ENCODE measurements at regions not wholly inside any gene's neighbourhood (a gene's known extent, or its start where the extent isn't known, plus 50 kb on each side); places are given as distances from the start of the nearest gene placed in this dataset.

GRCh38 chr18:39648616-39649015, 2083.0 kb upstream of the CELF4 start:
- Histone ChIP-seq H3K27me3 (ENCODE audit: control insufficient read depth in 4 of 4, insufficient read depth in 4 of 4, low read length in 3 of 4) (no peaks in the 10 kb centered on the region), H3K4me3 (ENCODE audit: low read depth in 1 of 3, low read length in 3 of 3) (no peak overlapping the region), H3K36me3 (ENCODE audit: control insufficient read depth in 4 of 4, insufficient read depth in 3 of 4, low read depth in 1 of 4, low read length in 3 of 4) (no peaks in the 10 kb centered on the region), H3K9me3 (ENCODE audit: control insufficient read depth in 4 of 4, low read length in 3 of 4) (no peaks in the 10 kb centered on the region), H3K27ac (ENCODE audit: low read depth in 1 of 2, low read length in 2 of 2) (no peak overlapping the region), H3K4me1 (ENCODE audit: control insufficient read depth in 4 of 4, insufficient read depth in 4 of 4, low read length in 3 of 4) (no peaks in the 10 kb centered on the region), H3K9ac (ENCODE audit: low read depth in 1 of 2, low read length in 2 of 2) (no peak overlapping the region)
- DNase-seq (ENCODE audit: low spot score): no peak
- 85% methylated on average over 1 of the region's 1 CpG for WGBS
- no peak for TF ChIP-seq SP1 (IDR thresholded peaks at IDR 0.05)
- TF ChIP-seq NR2F2 (IDR thresholded peaks at IDR 0.05): no peak
- TF ChIP-seq ATF3 (IDR thresholded peaks at IDR 0.05): no peak
- TF ChIP-seq EGR1 (IDR thresholded peaks at IDR 0.05; ENCODE audit: low read depth in 2 of 2): no peak
- no peak for TF ChIP-seq RAD21 (IDR thresholded peaks at IDR 0.05)
- no peak for TF ChIP-seq GABPA (IDR thresholded peaks at IDR 0.05 in 1 of 2, conservative IDR thresholded peaks at IDR 0.05 in 1 of 2)
- TF ChIP-seq, protein P1, sequence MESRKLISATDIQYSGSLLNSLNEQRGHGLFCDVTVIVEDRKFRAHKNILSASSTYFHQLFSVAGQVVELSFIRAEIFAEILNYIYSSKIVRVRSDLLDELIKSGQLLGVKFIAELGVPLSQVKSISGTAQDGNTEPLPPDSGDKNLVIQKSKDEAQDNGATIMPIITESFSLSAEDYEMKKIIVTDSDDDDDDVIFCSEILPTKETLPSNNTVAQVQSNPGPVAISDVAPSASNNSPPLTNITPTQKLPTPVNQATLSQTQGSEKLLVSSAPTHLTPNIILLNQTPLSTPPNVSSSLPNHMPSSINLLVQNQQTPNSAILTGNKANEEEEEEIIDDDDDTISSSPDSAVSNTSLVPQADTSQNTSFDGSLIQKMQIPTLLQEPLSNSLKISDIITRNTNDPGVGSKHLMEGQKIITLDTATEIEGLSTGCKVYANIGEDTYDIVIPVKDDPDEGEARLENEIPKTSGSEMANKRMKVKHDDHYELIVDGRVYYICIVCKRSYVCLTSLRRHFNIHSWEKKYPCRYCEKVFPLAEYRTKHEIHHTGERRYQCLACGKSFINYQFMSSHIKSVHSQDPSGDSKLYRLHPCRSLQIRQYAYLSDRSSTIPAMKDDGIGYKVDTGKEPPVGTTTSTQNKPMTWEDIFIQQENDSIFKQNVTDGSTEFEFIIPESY (IDR thresholded peaks at IDR 0.05): no peak
- no peak for TF ChIP-seq HNF4G (IDR thresholded peaks at IDR 0.05)
- TF ChIP-seq FOXA1 (IDR thresholded peaks at IDR 0.05): no peak
- TF ChIP-seq, protein P2, sequence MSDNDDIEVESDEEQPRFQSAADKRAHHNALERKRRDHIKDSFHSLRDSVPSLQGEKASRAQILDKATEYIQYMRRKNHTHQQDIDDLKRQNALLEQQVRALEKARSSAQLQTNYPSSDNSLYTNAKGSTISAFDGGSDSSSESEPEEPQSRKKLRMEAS (IDR thresholded peaks at IDR 0.05): no peak
- no peak for TF ChIP-seq JUND (IDR thresholded peaks at IDR 0.05)
- TF ChIP-seq, protein P3, sequence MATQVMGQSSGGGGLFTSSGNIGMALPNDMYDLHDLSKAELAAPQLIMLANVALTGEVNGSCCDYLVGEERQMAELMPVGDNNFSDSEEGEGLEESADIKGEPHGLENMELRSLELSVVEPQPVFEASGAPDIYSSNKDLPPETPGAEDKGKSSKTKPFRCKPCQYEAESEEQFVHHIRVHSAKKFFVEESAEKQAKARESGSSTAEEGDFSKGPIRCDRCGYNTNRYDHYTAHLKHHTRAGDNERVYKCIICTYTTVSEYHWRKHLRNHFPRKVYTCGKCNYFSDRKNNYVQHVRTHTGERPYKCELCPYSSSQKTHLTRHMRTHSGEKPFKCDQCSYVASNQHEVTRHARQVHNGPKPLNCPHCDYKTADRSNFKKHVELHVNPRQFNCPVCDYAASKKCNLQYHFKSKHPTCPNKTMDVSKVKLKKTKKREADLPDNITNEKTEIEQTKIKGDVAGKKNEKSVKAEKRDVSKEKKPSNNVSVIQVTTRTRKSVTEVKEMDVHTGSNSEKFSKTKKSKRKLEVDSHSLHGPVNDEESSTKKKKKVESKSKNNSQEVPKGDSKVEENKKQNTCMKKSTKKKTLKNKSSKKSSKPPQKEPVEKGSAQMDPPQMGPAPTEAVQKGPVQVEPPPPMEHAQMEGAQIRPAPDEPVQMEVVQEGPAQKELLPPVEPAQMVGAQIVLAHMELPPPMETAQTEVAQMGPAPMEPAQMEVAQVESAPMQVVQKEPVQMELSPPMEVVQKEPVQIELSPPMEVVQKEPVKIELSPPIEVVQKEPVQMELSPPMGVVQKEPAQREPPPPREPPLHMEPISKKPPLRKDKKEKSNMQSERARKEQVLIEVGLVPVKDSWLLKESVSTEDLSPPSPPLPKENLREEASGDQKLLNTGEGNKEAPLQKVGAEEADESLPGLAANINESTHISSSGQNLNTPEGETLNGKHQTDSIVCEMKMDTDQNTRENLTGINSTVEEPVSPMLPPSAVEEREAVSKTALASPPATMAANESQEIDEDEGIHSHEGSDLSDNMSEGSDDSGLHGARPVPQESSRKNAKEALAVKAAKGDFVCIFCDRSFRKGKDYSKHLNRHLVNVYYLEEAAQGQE (IDR thresholded peaks at IDR 0.05): no peak
- no peak for TF ChIP-seq TAF1 (conservative IDR thresholded peaks at IDR 0.05)
- no peak for TF ChIP-seq HNF4A (conservative IDR thresholded peaks at IDR 0.05)
- TF ChIP-seq FOXA2 (IDR thresholded peaks at IDR 0.05): no peak
- TF ChIP-seq YY1 (IDR thresholded peaks at IDR 0.05): no peak

- no peaks in the 10 kb centered on the region for H3K4me1 ChIP-seq (ENCODE audit: control insufficient read depth in 4 of 4, insufficient read depth in 4 of 4, low read length in 3 of 4)
- H3K9ac ChIP-seq (ENCODE audit: low read depth in 1 of 2, low read length in 2 of 2): no peak overlapping the region
- H3K27me3 ChIP-seq (ENCODE audit: control insufficient read depth in 4 of 4, insufficient read depth in 4 of 4, low read length in 3 of 4): no peaks in the 10 kb centered on the region
- WGBS: 52% methylated on average over 4 of the region's 4 CpGs
- TF ChIP-seq, protein P2 (IDR thresholded peaks at IDR 0.05): no peak
- TF ChIP-seq, protein P3 (IDR thresholded peaks at IDR 0.05): no peak
- TF ChIP-seq ATF3 (IDR thresholded peaks at IDR 0.05) (no peak), RAD21 (IDR thresholded peaks at IDR 0.05) (no peak)
- no peak overlapping the region for H3K27ac ChIP-seq (ENCODE audit: low read depth in 1 of 2, low read length in 2 of 2)
- H3K4me3 ChIP-seq (ENCODE audit: low read depth in 1 of 3, low read length in 3 of 3): no peak overlapping the region
- H3K9me3 ChIP-seq (ENCODE audit: control insufficient read depth in 4 of 4, low read length in 3 of 4): no peaks in the 10 kb centered on the region
- no peaks in the 10 kb centered on the region for H3K36me3 ChIP-seq (ENCODE audit: control insufficient read depth in 4 of 4, insufficient read depth in 3 of 4, low read depth in 1 of 4, low read length in 3 of 4)
- DNase-seq (ENCODE audit: low spot score): no peak
Measured at GRCh38 chr18:39647627-39648534, 2082.3 kb upstream of the CELF4 start.

All from liver (tissue), 7 donors.